CD4-positive, alpha-beta T cell (primary cell): ENCODE measurements at regions not wholly inside any gene's neighbourhood (a gene's known extent, or its start where the extent isn't known, plus 50 kb on each side); places are given as distances from the start of the nearest gene placed in this dataset.

Experiments
- ATAC-seq: fragments of 200-7000 bp; cut with Tn5 transposase; one replicate; pipeline ENCODE4 v1.10.0; 2022; ENCODE audit warnings: mild to moderate bottlenecking; ENCODE audit not compliant: poor library complexity
- CTCF ChIA-PET: fragments of 350-600 bp; sonication (Branson Sonifier 250); formaldehyde crosslinking; loops from one replicate; lab custom pipeline; 2021; ENCODE audit warnings: antibody characterized with exemption, inconsistent platforms; lab: Charles Lee
- POLR2A ChIA-PET: fragments of 350-600 bp; sonication (Branson Sonifier 250); formaldehyde crosslinking; loops from one replicate; lab custom pipeline; 2021; ENCODE audit warnings: antibody characterized with exemption, inconsistent platforms; lab: Charles Lee
- DNase-seq, 14 experiments: peaks; one replicate each; pipeline ENCODE4 v3.0.0-alpha.2; 2013 to 2020; ENCODE audit warnings: mixed read lengths in 2 of 14
- H3K27ac ChIP-seq, 2 donors: one replicate each; pipeline versions ENCODE4 v1.5.1 to v1.7.0; 2013; ENCODE audit warnings: low read length in 2 of 2, low read depth in 1 of 2, mild to moderate bottlenecking in 1 of 2
- H3K27me3 ChIP-seq, 2 experiments: 1 replicate in 1 of 2; 2 replicates in 1 of 2; pipeline versions ENCODE4 v1.6.1 to v1.7.0; 2013; ENCODE audit warnings: low read length in 2 of 2, control low read depth in 1 of 2, mild to moderate bottlenecking in 1 of 2, moderate library complexity in 1 of 2; ENCODE audit not compliant: insufficient read depth in 2 of 2, control insufficient read depth in 1 of 2
- H3K36me3 ChIP-seq: one replicate; pipeline ENCODE4 v1.6.1; 2013; ENCODE audit warnings: low read length, control low read depth; ENCODE audit not compliant: insufficient read depth
- H3K4me1 ChIP-seq: one replicate; pipeline ENCODE4 v1.6.1; 2013; ENCODE audit warnings: low read length, control low read depth; ENCODE audit not compliant: insufficient read depth
- H3K4me3 ChIP-seq: one replicate; pipeline ENCODE4 v1.5.1; 2013; ENCODE audit warnings: mild to moderate bottlenecking, low read length, moderate library complexity
- H3K9me3 ChIP-seq, 2 experiments: 1 replicate in 1 of 2; 2 replicates in 1 of 2; pipeline versions ENCODE4 v1.6.1 to v1.7.0; 2013; ENCODE audit warnings: low read length in 2 of 2, mild to moderate bottlenecking in 2 of 2, control low read depth in 1 of 2, moderate library complexity in 1 of 2; ENCODE audit not compliant: control insufficient read depth in 1 of 2, insufficient read depth in 1 of 2
- H3K27ac Mint-ChIP-seq: one replicate; pipeline ENCODE4 v1.8.0; 2020; ENCODE audit warnings: mixed read lengths
- H3K27me3 Mint-ChIP-seq: one replicate; pipeline ENCODE4 v1.8.0; 2021; ENCODE audit warnings: mixed read lengths
- H3K36me3 Mint-ChIP-seq: one replicate; pipeline ENCODE4 v1.8.0; 2021; ENCODE audit warnings: low read depth, mixed read lengths
- H3K4me1 Mint-ChIP-seq: one replicate; pipeline ENCODE4 v1.8.0; 2021; ENCODE audit warnings: low read depth, mixed read lengths
- H3K4me3 Mint-ChIP-seq: one replicate; pipeline ENCODE4 v1.8.0; 2020; ENCODE audit warnings: mild to moderate bottlenecking, mixed read lengths
- H3K9me3 Mint-ChIP-seq: one replicate; pipeline ENCODE4 v1.8.0; 2020; ENCODE audit warnings: mixed read lengths
- intact Hi-C, 2 experiments: fragments of 100-400 bp; cut with DNase I in 1 of 2; cut with micrococcal nuclease in 1 of 2; formaldehyde crosslinking; loops; one replicate each; pipeline versions ENCODE4 v1.15.1 to v1.9.0; 2023 to 2025; cut with DNase I, micrococcal nuclease
- TF ChIP-seq, protein P1 (sequence below): fragments of 200-600 bp; IDR thresholded peaks from one replicate; pipeline ENCODE4 v1.8.0; 2022; ENCODE audit warnings: antibody characterized with exemption, mild to moderate bottlenecking

DNA sequence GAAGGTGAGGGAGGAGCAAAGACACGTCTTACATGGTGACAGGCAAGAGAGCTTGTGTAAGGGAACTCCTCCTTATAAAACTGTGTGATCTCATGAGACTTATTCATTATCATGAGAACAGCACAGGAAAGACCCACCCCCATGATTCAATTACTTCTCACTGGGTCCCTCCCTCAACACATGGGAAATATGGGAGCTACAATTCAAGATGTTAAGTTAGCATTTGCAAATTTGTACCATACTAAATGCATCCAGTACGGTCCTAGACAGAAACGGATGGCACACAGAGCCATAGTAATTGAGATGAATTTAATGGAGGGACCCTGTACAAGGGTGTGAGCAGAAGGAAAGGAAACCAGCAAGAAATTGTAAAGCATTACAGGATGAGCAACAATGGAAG lies 765.8 kb upstream of the API5 start:
- Histone ChIP-seq H3K4me1 (no peaks in the 10 kb centered on the region), H3K9me3 (no peaks in the 10 kb centered on the region), H3K4me3 (no peak overlapping the region), H3K27me3 (no peaks in the 10 kb centered on the region), H3K27ac (no peak overlapping the region), H3K36me3 (no peaks in the 10 kb centered on the region)
- Mint-ChIP-seq H3K4me3 (no peak overlapping the region), H3K36me3 (no peaks in the 10 kb centered on the region), H3K27ac (no peak overlapping the region), H3K27me3 (no peaks in the 10 kb centered on the region), H3K9me3 (peaks cover 4% of the 10 kb centered on the region), H3K4me1 (no peaks in the 10 kb centered on the region)
- DNase-seq (no peak), ATAC-seq (no peak)
- intact Hi-C loops = no loop called here
- CTCF ChIA-PET = interaction anchor here (0.7 kb wide), 1 partner anchor 111 kb away, joined by 3 read pairs; no protein-coding TSS in a partner anchor
- TF ChIP-seq, protein P1, sequence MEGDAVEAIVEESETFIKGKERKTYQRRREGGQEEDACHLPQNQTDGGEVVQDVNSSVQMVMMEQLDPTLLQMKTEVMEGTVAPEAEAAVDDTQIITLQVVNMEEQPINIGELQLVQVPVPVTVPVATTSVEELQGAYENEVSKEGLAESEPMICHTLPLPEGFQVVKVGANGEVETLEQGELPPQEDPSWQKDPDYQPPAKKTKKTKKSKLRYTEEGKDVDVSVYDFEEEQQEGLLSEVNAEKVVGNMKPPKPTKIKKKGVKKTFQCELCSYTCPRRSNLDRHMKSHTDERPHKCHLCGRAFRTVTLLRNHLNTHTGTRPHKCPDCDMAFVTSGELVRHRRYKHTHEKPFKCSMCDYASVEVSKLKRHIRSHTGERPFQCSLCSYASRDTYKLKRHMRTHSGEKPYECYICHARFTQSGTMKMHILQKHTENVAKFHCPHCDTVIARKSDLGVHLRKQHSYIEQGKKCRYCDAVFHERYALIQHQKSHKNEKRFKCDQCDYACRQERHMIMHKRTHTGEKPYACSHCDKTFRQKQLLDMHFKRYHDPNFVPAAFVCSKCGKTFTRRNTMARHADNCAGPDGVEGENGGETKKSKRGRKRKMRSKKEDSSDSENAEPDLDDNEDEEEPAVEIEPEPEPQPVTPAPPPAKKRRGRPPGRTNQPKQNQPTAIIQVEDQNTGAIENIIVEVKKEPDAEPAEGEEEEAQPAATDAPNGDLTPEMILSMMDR = no peak
- POLR2A ChIA-PET = no interaction called here

DNA sequence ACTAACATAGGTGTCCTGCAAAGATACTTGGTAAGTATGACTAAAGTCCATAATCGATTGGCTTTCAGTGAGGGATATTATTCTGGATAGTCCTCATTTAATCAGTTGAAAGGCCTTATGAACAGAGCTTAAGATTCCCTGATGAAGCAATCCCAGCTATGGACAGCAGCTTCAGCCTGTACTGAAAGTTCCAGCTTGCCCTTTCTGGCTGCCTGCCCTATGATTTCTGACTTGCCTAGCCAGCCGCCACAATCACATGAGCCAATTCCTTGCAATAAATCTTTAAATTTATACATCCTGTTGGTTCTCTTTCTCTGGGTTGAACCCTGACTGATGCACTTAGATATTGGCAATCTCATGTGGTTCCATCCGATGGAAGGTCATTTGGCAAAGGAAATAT lies 759.0 kb upstream of the API5 start:
- CTCF ChIA-PET = no interaction called here
- Mint-ChIP-seq H3K4me1 (no peaks in the 10 kb centered on the region), H3K36me3 (no peaks in the 10 kb centered on the region), H3K9me3 (peaks cover 2% of the 10 kb centered on the region), H3K4me3 (no peak overlapping the region), H3K27ac (no peak overlapping the region), H3K27me3 (no peaks in the 10 kb centered on the region)
- no peak for DNase-seq
- Histone ChIP-seq H3K27ac (no peak overlapping the region), H3K36me3 (no peaks in the 10 kb centered on the region), H3K27me3 (no peaks in the 10 kb centered on the region), H3K4me3 (no peak overlapping the region), H3K9me3 (no peaks in the 10 kb centered on the region), H3K4me1 (no peaks in the 10 kb centered on the region)
- POLR2A ChIA-PET = no interaction called here
- intact Hi-C loops = no loop called here
- TF ChIP-seq, protein P1 = no peak
- no peak for ATAC-seq

DNA sequence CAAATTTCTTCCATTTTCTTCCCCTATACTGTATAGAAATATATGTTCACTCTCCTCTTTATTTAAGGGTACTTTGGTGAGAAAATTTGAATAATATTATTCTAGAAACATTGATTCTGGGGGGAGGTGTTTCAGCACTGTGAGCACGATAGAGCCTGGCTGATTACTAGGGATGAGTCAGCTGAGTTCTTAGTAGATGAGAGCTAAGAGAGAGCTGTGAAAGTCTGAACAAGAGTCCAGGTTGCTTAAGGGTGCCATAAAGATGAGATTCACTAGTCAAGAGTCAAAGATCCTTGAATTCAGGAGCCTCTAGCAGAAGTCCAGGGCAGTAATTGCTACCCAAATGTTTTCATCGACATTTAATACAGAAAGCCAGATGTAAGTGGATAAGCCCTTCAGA lies 756.6 kb upstream of the API5 start:
- ChIA-PET POLR2A (no interaction called here), CTCF (no interaction called here)
- no peak overlapping the region for H3K4me3 Mint-ChIP-seq
- intact Hi-C loops = no loop called here
- no peak overlapping the region for H3K27ac Mint-ChIP-seq
- Histone ChIP-seq H3K4me3 (no peak overlapping the region), H3K27me3 (no peaks in the 10 kb centered on the region), H3K4me1 (no peaks in the 10 kb centered on the region), H3K9me3 (no peaks in the 10 kb centered on the region), H3K27ac (no peak overlapping the region), H3K36me3 (no peaks in the 10 kb centered on the region)
- TF ChIP-seq, protein P1 = no peak
- DNase-seq = no peak
- no peaks in the 10 kb centered on the region for H3K27me3 Mint-ChIP-seq
- no peaks in the 10 kb centered on the region for H3K4me1 Mint-ChIP-seq
- no peaks in the 10 kb centered on the region for H3K9me3 Mint-ChIP-seq
- ATAC-seq = no peak
- H3K36me3 Mint-ChIP-seq = no peaks in the 10 kb centered on the region
